Mesenchymal stem cell (in vitro differentiated cells and primary cell): ENCODE measurements at regions not wholly inside any gene's neighbourhood (a gene's known extent, or its start where the extent isn't known, plus 50 kb on each side); places are given as distances from the start of the nearest gene placed in this dataset.

Experiments used
- DNase-seq: peaks from one replicate; pipeline ENCODE4 v3.0.0-alpha.2; 2013
- H2AFZ ChIP-seq: one replicate; pipeline ENCODE4 v1.6.1; 2013; ENCODE audit warnings: low read depth, mild to moderate bottlenecking, control low read depth, inconsistent platforms, low read length, moderate library complexity
- H2AK5ac ChIP-seq: 2 replicates; pipeline ENCODE4 v1.6.1; 2013; ENCODE audit warnings: low read length, moderate library complexity, mild to moderate bottlenecking, inconsistent platforms; ENCODE audit not compliant: severe bottlenecking
- H2BK120ac ChIP-seq: one replicate; pipeline ENCODE4 v1.6.1; 2013; ENCODE audit warnings: low read depth, mild to moderate bottlenecking, inconsistent platforms, low read length, moderate library complexity
- H2BK12ac ChIP-seq, 2 experiments: one replicate each; pipeline ENCODE4 v1.6.1; 2013; ENCODE audit warnings: inconsistent platforms in 2 of 2, low read length in 2 of 2, mild to moderate bottlenecking in 2 of 2, moderate library complexity in 2 of 2, control low read depth in 1 of 2
- H2BK15ac ChIP-seq: one replicate; pipeline ENCODE4 v1.6.1; 2013; ENCODE audit warnings: mild to moderate bottlenecking, low read depth, inconsistent platforms; ENCODE audit not compliant: poor library complexity, severe bottlenecking
- H2BK5ac ChIP-seq: 2 replicates; pipeline ENCODE4 v1.6.1; 2013; ENCODE audit warnings: low read depth, mild to moderate bottlenecking, low read length, control low read depth, inconsistent platforms; ENCODE audit not compliant: poor library complexity, severe bottlenecking
- H3K14ac ChIP-seq, 2 experiments: one replicate each; pipeline ENCODE4 v1.6.1; 2013; ENCODE audit warnings: inconsistent platforms in 2 of 2, low read length in 2 of 2, control low read depth in 1 of 2, mild to moderate bottlenecking in 1 of 2, moderate library complexity in 1 of 2
- H3K18ac ChIP-seq, 2 experiments: one replicate each; pipeline ENCODE4 v1.6.1; 2013; ENCODE audit warnings: inconsistent platforms in 2 of 2, low read length in 2 of 2, control low read depth in 1 of 2, low read depth in 1 of 2, mild to moderate bottlenecking in 1 of 2
- H3K23ac ChIP-seq, 2 experiments: one replicate each; pipeline ENCODE4 v1.6.1; 2013; ENCODE audit warnings: inconsistent platforms in 2 of 2, low read length in 2 of 2, mild to moderate bottlenecking in 2 of 2, moderate library complexity in 2 of 2, control low read depth in 1 of 2
- H3K27ac ChIP-seq: 2 replicates; pipeline ENCODE4 v1.5.1; 2013; ENCODE audit warnings: mild to moderate bottlenecking, moderate library complexity, low read length, control low read depth, inconsistent platforms; ENCODE audit not compliant: poor library complexity, severe bottlenecking
- H3K27me3 ChIP-seq, 2 experiments: 2 replicates each; pipeline versions ENCODE4 v1.6.1 to v1.7.0; 2013; ENCODE audit warnings: low read length in 2 of 2, mild to moderate bottlenecking in 2 of 2, moderate library complexity in 2 of 2, control low read depth in 1 of 2, inconsistent platforms in 1 of 2; ENCODE audit not compliant: control insufficient read depth in 1 of 2, insufficient read depth in 1 of 2
- H3K36me3 ChIP-seq, 2 experiments: 2 replicates each; pipeline versions ENCODE4 v1.6.1 to v1.7.0; 2013; ENCODE audit warnings: low read length in 2 of 2, control low read depth in 1 of 2, inconsistent platforms in 1 of 2, low read depth in 1 of 2, mild to moderate bottlenecking in 1 of 2; ENCODE audit not compliant: insufficient read depth in 2 of 2, control insufficient read depth in 1 of 2
- H3K4ac ChIP-seq, 2 experiments: one replicate each; pipeline ENCODE4 v1.6.1; 2013; ENCODE audit warnings: inconsistent platforms in 2 of 2, low read length in 2 of 2, mild to moderate bottlenecking in 2 of 2, moderate library complexity in 2 of 2, control low read depth in 1 of 2, low read depth in 1 of 2
- H3K4me1 ChIP-seq: 2 replicates; pipeline ENCODE4 v1.6.1; 2013; ENCODE audit warnings: low read depth, low read length, control low read depth; ENCODE audit not compliant: control insufficient read depth, insufficient read depth
- H3K4me2 ChIP-seq: 2 replicates; pipeline ENCODE4 v1.6.1; 2013; ENCODE audit warnings: low read length, mild to moderate bottlenecking, inconsistent platforms; ENCODE audit not compliant: poor library complexity, severe bottlenecking
- H3K4me3 ChIP-seq, 2 experiments: 2 replicates each; pipeline versions ENCODE4 v1.5.1 to v1.7.0; 2013; ENCODE audit warnings: low read length in 2 of 2, mild to moderate bottlenecking in 2 of 2, control low read depth in 1 of 2, low read depth in 1 of 2; ENCODE audit not compliant: insufficient read depth in 1 of 2
- H3K79me1 ChIP-seq: replicated peaks from 2 replicates; pipeline ENCODE4 v1.6.1; 2013; ENCODE audit warnings: mild to moderate bottlenecking, control low read depth, low read length, inconsistent platforms; ENCODE audit not compliant: poor library complexity, severe bottlenecking
- H3K9ac ChIP-seq: 2 replicates; pipeline ENCODE4 v1.7.0; 2013; ENCODE audit warnings: mild to moderate bottlenecking, low read length, moderate library complexity
- H3K9me3 ChIP-seq: 2 replicates; pipeline ENCODE4 v1.7.0; 2013; ENCODE audit warnings: mild to moderate bottlenecking, low read length; ENCODE audit not compliant: control insufficient read depth
- H4K8ac ChIP-seq: one replicate; pipeline ENCODE4 v1.6.1; 2013; ENCODE audit warnings: inconsistent platforms, mild to moderate bottlenecking, low read length, moderate library complexity
- H4K91ac ChIP-seq: one replicate; pipeline ENCODE4 v1.6.1; 2013; ENCODE audit warnings: mild to moderate bottlenecking, low read length, inconsistent platforms
- WGBS: methylation state at CpG from one replicate; pipeline ENCODE4 v1.1.7; 2013; ENCODE audit warnings: mixed read lengths; 5-methylcytosine and 5-hydroxymethylcytosine counted together

- no peak overlapping the region for H3K9ac ChIP-seq
- H2AFZ ChIP-seq = no peak overlapping the region
- no peak overlapping the region for H3K14ac ChIP-seq
- H2AK5ac ChIP-seq = no peak overlapping the region
- H4K91ac ChIP-seq = no peak overlapping the region
- H2BK15ac ChIP-seq = no peak overlapping the region
- no peak overlapping the region for H2BK5ac ChIP-seq
- H3K4me3 ChIP-seq = no peak overlapping the region
- DNase-seq = no peak
- H3K23ac ChIP-seq = no peak overlapping the region
- H3K36me3 ChIP-seq = no peaks in the 10 kb centered on the region
- H2BK12ac ChIP-seq = no peak overlapping the region
- H4K8ac ChIP-seq = no peak overlapping the region
- H3K79me1 ChIP-seq = no peaks in the 10 kb centered on the region
- no peaks in the 10 kb centered on the region for H3K4me1 ChIP-seq
- H3K27ac ChIP-seq = no peak overlapping the region
- WGBS = 60% methylated on average over 2 of the region's 5 CpGs
- H3K9me3 ChIP-seq = no peaks in the 10 kb centered on the region
- no peak overlapping the region for H3K18ac ChIP-seq
- H3K27me3 ChIP-seq = no peaks in the 10 kb centered on the region
- no peak overlapping the region for H2BK120ac ChIP-seq
- H3K4me2 ChIP-seq = no peak overlapping the region
- no peak overlapping the region for H3K4ac ChIP-seq
These were observed 60.0 kb upstream of the HMCN1 start for GRCh38 chr1:185674201-185674600.

- Histone ChIP-seq H4K91ac (no peak overlapping the region), H2BK120ac (no peak overlapping the region), H2BK15ac (no peak overlapping the region), H2AK5ac (no peak overlapping the region), H2BK12ac (no peak overlapping the region), H3K4me1 (no peaks in the 10 kb centered on the region), H3K14ac (no peak overlapping the region), H3K4me3 (no peak overlapping the region), H3K18ac (no peak overlapping the region), H2BK5ac (no peak overlapping the region), H4K8ac (no peak overlapping the region), H3K9ac (no peak overlapping the region), H3K4me2 (no peak overlapping the region), H3K36me3 (no peaks in the 10 kb centered on the region), H3K23ac (no peak overlapping the region), H3K27ac (no peak overlapping the region), H2AFZ (no peak overlapping the region), H3K79me1 (no peaks in the 10 kb centered on the region), H3K27me3 (no peaks in the 10 kb centered on the region), H3K9me3 (no peaks in the 10 kb centered on the region), H3K4ac (no peak overlapping the region)
- DNase-seq = no peak
- 100% methylated on average over 1 of the region's 3 CpGs for WGBS
These were observed 61.4 kb upstream of the HMCN1 start for GRCh38 chr1:185672719-185673360.

- Histone ChIP-seq H3K9ac (peak overlapping the region; percentile 29), H2AK5ac (no peak overlapping the region), H3K4me1 (no peaks in the 10 kb centered on the region), H3K14ac (no peak overlapping the region), H4K91ac (no peak overlapping the region), H3K18ac (no peak overlapping the region), H2BK120ac (no peak overlapping the region), H3K4me3 (no peak overlapping the region), H3K27me3 (no peaks in the 10 kb centered on the region), H3K9me3 (no peaks in the 10 kb centered on the region), H3K79me1 (no peaks in the 10 kb centered on the region), H3K27ac (no peak overlapping the region), H3K23ac (no peak overlapping the region), H3K4me2 (no peak overlapping the region), H3K36me3 (no peaks in the 10 kb centered on the region), H4K8ac (no peak overlapping the region), H2BK15ac (no peak overlapping the region), H2BK5ac (no peak overlapping the region), H2BK12ac (no peak overlapping the region), H3K4ac (no peak overlapping the region), H2AFZ (no peak overlapping the region)
- DNase-seq = peak; percentile 59
- WGBS = 55% methylated on average over 5 of the region's 6 CpGs
These were observed 64.0 kb upstream of the HMCN1 start for GRCh38 chr1:185670187-185670627.

- Histone ChIP-seq H3K4ac (no peak overlapping the region), H3K9ac (no peak overlapping the region), H3K4me1 (no peaks in the 10 kb centered on the region), H3K27ac (no peak overlapping the region), H3K4me3 (no peak overlapping the region), H3K36me3 (no peaks in the 10 kb centered on the region), H3K18ac (no peak overlapping the region), H3K9me3 (no peaks in the 10 kb centered on the region), H2BK5ac (no peak overlapping the region), H4K8ac (no peak overlapping the region), H2AK5ac (no peak overlapping the region), H3K14ac (no peak overlapping the region), H2BK15ac (no peak overlapping the region), H2BK12ac (no peak overlapping the region), H2AFZ (no peak overlapping the region), H3K4me2 (no peak overlapping the region), H2BK120ac (no peak overlapping the region), H3K79me1 (no peaks in the 10 kb centered on the region), H3K23ac (no peak overlapping the region), H3K27me3 (no peaks in the 10 kb centered on the region), H4K91ac (no peak overlapping the region)
- no peak for DNase-seq
These were observed 66.2 kb upstream of the HMCN1 start for GRCh38 chr1:185668013-185668412.
